Mucosa of stomach (tissue), 1 donor: ENCODE measurements at regions not wholly inside any gene's neighbourhood (a gene's known extent, or its start where the extent isn't known, plus 50 kb on each side); places are given as distances from the start of the nearest gene placed in this dataset.
"Not testable (repeated sequence)": the region's sequence is repeated elsewhere in the genome, so short reads cannot be mapped to it uniquely, and the experiment has no call there.

ENCODE experiments used
- H3K27me3 ChIP-seq: one replicate; pipeline ENCODE4 v1.7.0; 2013; ENCODE audit warnings: mild to moderate bottlenecking, low read length; ENCODE audit not compliant: control insufficient read depth, insufficient read depth
- H3K36me3 ChIP-seq: one replicate; pipeline ENCODE4 v1.7.0; 2013; ENCODE audit warnings: low read length; ENCODE audit not compliant: control insufficient read depth, insufficient read depth
- H3K4me1 ChIP-seq: one replicate; pipeline ENCODE4 v1.7.0; 2013; ENCODE audit warnings: mild to moderate bottlenecking, low read length; ENCODE audit not compliant: control insufficient read depth, insufficient read depth
- H3K4me3 ChIP-seq: one replicate; pipeline ENCODE4 v1.7.0; 2013; ENCODE audit warnings: low read length
- H3K9ac ChIP-seq: one replicate; pipeline ENCODE4 v1.7.0; 2013; ENCODE audit warnings: mild to moderate bottlenecking, low read length, moderate library complexity
- H3K9me3 ChIP-seq: one replicate; pipeline ENCODE4 v1.7.0; 2013; ENCODE audit warnings: mild to moderate bottlenecking, low read length, moderate library complexity; ENCODE audit not compliant: control insufficient read depth
- donor health status: Pancreatic carcinoma.

DNA sequence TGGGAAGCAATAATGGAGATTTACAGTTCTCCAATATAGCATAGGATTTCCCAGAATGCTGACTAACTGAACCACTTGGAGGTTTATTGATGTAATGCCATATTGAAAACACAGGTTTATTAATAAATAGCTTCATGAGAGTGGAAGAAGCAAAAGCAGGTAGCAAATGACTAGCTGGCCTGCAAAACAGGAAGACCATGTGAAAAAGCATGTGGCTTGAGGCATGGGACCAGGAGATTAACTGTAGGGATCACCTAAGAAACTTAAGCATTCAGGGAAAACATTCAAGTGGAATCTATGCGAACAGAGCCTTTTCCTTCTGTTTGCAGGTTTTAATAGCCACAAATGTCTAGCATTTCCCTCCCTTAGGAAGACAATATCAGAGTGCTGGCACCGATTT is 679.7 kb downstream of the ZEB2 start:
- no peaks in the 10 kb centered on the region for H3K4me1 ChIP-seq

DNA sequence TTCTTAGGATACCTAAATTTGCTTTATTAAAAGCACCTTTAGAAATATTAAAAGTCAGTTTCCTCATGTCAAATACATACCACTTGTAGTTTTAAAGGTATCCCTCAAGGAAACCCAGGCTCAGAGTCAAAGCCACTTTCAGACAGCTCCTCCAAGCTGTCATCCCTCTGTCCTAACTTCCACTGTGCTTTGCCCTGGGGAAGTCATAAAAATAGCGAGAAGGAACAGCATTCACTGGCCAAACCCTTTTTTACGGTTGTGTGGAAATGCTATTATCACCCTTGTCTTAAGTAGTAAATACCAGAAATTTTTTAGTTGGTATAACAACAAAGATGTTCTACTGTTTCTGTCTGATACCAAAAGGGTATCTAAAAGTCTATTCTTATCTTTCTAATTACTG is 680.5 kb downstream of the ZEB2 start:
- Histone ChIP-seq H3K27me3 (no peaks in the 10 kb centered on the region), H3K9me3 (no peaks in the 10 kb centered on the region), H3K4me3 (no peak overlapping the region), H3K9ac (no peak overlapping the region), H3K36me3 (no peaks in the 10 kb centered on the region), H3K4me1 (no peaks in the 10 kb centered on the region)

More for the DNA sequence above, 679.7 kb downstream of the ZEB2 start:
- no peak overlapping the region for H3K4me3 ChIP-seq
- H3K9ac ChIP-seq: no peak overlapping the region
- no peaks in the 10 kb centered on the region for H3K27me3 ChIP-seq
- no peaks in the 10 kb centered on the region for H3K9me3 ChIP-seq
- no peaks in the 10 kb centered on the region for H3K36me3 ChIP-seq

DNA sequence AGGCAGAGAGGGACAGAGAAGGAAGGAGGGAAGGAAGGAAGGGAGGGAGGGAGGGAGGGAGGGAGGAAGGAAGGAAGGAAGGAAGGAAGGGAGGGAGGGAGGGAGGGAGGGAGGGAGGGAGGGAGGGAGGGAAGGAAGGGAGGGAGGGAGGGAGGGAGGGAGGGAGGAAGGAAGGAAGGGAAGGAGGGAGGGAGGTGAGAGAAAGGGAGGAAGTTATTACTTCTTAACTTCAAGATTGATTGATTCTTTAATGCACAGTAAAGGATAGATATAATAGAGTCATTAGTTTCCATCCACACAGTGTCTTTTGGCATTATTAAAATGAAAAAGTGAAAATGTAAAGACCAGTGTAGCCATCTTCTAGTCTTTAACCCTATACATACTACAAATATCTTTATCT is 682.9 kb downstream of the ZEB2 start:
- H3K36me3 ChIP-seq, H3K9ac ChIP-seq, H3K4me3 ChIP-seq, H3K4me1 ChIP-seq, H3K9me3 ChIP-seq, H3K27me3 ChIP-seq: not testable (repeated sequence)

DNA sequence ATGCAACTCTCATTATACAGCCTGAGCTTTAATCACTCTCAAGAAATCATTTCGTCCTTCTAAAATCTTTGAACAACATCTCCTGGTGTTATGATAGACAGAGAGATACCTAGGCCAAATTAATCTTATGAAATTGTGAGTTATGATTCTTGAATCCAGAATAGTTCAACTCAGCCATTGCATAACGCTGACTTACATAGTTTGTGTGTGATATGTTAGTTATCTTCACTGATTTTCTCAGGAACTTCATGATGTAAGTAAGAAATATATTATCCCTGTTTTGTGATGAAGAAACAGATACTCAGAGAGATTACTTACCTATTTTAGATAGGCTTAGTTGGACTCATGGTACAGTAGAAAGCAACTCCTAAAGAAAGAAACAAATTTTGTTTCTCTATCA is 684.4 kb downstream of the ZEB2 start:
- Histone ChIP-seq H3K9me3 (no peaks in the 10 kb centered on the region), H3K4me1 (no peaks in the 10 kb centered on the region), H3K27me3 (no peaks in the 10 kb centered on the region), H3K4me3 (no peak overlapping the region), H3K9ac (no peak overlapping the region), H3K36me3 (no peaks in the 10 kb centered on the region)

DNA sequence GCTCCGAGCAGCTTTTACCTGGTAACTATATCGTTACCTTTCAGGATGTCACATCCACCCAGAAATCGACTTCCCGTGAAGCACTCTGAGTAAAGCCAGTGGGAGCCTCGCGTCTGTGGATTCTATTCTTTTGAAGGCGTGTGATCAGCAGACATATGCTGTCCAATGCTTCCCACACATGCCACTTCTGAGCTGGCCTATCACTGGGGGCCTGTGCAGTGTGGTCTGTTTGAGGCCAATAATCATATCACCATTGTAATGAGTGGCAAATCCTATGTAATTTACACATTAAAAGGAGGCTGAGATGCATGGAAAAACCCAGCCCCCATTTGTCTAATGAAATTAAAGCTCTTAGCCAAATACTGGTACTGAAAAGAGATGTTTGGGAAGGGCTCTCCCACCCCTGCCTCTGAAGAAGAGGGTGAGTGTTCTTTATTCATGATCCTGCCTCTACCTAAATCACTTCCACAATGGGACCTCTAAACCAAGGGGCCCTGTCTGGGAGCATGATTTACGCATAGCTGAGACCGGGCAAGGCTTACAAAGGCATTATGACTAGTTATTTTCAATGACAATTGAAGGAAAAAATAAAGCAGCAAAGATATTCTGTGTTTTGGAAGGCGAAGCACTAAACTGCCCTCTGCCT is 686.8 kb downstream of the ZEB2 start:
- Histone ChIP-seq H3K9ac (no peak overlapping the region), H3K9me3 (no peaks in the 10 kb centered on the region), H3K4me3 (no peak overlapping the region), H3K27me3 (no peaks in the 10 kb centered on the region), H3K4me1 (no peaks in the 10 kb centered on the region), H3K36me3 (no peaks in the 10 kb centered on the region)

DNA sequence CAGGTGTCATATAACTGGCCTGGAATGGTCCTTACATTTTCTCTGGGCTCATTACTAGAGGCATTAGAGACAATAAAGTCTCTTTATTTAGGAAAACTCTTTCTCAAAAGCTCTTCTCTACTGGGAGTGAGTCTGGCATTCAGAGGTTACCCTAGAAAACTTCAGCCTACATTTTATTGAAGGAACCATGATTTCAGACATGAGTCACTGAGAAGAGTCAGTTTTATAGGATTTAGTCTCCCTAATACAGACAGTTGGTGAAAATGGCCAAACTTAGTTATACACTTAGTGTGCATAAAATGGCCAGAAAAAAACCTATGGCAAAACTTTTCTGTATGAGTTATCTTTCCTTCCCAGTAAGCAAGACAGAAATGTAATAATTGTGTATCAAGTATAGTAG is 689.4 kb downstream of the ZEB2 start:
- Histone ChIP-seq H3K4me3 (no peak overlapping the region), H3K36me3 (no peaks in the 10 kb centered on the region), H3K4me1 (no peaks in the 10 kb centered on the region), H3K27me3 (no peaks in the 10 kb centered on the region), H3K9me3 (no peaks in the 10 kb centered on the region), H3K9ac (no peak overlapping the region)

DNA sequence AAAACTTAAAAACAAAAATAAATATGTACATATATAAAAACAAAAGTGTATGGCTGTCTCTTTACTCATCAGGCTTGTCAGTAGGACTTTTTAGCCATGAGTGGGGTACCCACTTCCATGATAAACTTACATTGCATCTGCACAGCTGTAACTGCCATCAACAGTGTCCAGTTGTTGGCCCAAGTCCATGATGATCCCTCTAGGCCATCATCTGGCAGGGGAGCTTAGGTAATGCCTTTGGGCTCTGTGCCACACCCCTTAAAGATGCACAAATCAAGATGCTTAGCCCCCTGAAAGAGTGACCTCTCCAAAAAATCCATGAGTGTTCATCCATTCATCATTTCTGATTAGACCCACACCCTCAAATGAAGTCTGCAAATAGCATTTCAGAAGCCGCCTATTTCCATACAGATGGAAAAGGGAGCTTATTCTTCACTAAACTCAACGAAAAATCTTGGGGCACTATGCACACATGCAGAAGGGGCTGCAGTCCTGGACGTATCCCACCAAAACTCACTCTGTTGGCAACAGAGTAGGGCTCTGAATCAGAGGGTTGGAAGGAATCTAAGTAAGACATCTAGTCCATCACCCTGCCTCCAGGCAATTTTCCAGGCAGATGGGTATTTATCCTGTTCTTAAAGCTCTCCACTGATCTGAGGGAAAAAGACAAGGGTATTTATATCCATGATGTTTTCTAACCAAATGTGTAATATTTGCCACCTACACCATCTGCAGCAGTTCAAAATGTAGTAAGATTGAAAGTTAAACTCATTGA is 691.0 kb downstream of the ZEB2 start:
- H3K9ac ChIP-seq: no peak overlapping the region
- no peaks in the 10 kb centered on the region for H3K27me3 ChIP-seq
- H3K9me3 ChIP-seq: no peaks in the 10 kb centered on the region
- H3K4me3 ChIP-seq: no peak overlapping the region
- no peaks in the 10 kb centered on the region for H3K4me1 ChIP-seq
- H3K36me3 ChIP-seq: no peaks in the 10 kb centered on the region

DNA sequence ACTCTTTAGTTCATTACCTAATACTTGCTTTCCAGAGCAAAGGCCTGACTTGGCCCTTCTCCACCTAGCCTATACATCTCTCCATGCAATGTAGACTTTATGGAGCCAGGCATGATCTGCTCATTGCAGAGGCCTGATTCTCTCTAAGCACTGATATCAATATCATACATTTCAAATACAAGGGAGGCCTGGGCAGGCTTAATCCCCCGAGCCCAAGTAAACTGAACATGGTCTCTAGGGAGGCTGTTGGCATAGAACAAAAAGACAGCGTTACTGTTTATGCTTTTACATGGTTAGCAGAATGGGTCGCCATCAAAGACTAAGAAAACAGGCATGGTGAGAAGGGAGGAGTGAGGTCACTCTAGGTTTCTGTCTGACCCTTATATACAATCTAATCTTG is 695.1 kb downstream of the ZEB2 start:
- Histone ChIP-seq H3K9ac (no peak overlapping the region), H3K27me3 (no peaks in the 10 kb centered on the region), H3K4me1 (no peaks in the 10 kb centered on the region), H3K9me3 (no peaks in the 10 kb centered on the region), H3K36me3 (no peaks in the 10 kb centered on the region), H3K4me3 (no peak overlapping the region)

DNA sequence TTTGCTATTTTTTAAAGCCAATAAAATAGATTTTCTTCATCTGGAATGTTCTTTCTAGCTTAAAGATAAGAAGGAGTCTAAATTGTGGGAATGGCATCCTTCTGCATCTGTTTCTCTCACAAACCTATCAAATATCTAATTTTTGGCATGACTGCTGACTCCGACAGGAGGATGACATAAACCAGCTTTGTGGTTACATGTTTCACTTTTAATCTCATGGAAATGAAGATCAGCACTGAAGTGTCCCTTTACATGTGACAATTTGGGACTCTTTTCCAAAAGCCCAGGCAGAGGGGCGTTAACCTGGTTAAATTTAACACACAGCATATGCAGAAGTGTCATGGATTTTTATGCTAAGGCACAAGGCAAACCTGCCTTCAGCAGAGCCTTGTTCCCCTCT is 694.7 kb downstream of the ARHGAP15 start:
- H3K9me3 ChIP-seq: no peaks in the 10 kb centered on the region
- no peaks in the 10 kb centered on the region for H3K4me1 ChIP-seq
- no peaks in the 10 kb centered on the region for H3K27me3 ChIP-seq
- H3K9ac ChIP-seq: no peak overlapping the region
- H3K4me3 ChIP-seq: no peak overlapping the region
- H3K36me3 ChIP-seq: no peaks in the 10 kb centered on the region

DNA sequence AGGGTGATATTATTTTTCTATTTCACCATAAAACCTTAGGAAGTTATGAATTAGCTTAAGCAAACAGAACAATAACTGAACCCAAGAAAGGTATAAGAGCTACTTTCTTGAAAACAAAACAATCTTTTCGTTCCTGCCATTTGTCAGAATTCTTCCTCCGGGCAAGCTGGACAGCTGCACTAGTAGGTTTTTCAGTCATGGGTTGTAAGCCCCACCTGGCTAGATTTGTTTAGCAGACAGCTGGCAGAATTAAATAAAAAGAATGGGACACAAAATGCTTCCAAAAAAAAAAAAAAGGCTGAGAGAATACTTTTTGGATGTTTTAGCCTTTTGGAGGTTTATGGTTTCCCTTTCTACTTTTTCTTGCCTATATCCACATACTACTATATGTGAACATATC is 694.1 kb downstream of the ARHGAP15 start:
- no peak overlapping the region for H3K9ac ChIP-seq
- H3K9me3 ChIP-seq: no peaks in the 10 kb centered on the region
- H3K4me1 ChIP-seq: no peaks in the 10 kb centered on the region
- no peaks in the 10 kb centered on the region for H3K36me3 ChIP-seq
- no peak overlapping the region for H3K4me3 ChIP-seq
- no peaks in the 10 kb centered on the region for H3K27me3 ChIP-seq

DNA sequence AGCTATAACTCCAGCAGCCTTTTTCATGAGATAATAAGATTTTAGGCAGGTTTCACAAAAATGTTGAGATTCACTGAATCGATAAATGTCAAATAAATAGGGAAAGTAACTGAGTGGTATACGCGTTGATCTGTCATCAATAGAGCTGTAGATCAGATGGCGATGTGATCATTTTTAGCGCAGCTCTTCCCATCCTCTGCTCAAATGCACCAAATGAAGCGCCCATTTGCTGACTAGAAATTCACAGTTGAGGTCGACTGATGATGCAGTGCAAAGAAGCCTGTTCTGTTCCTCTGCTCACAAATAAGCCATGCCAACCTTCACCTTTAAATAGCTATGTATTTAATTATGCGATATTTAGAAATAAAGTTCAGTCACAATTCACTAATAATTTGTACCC is 693.5 kb downstream of the ARHGAP15 start:
- no peaks in the 10 kb centered on the region for H3K36me3 ChIP-seq
- no peak overlapping the region for H3K4me3 ChIP-seq
- H3K9ac ChIP-seq: no peak overlapping the region
- H3K9me3 ChIP-seq: no peaks in the 10 kb centered on the region
- H3K27me3 ChIP-seq: no peaks in the 10 kb centered on the region
- no peaks in the 10 kb centered on the region for H3K4me1 ChIP-seq

DNA sequence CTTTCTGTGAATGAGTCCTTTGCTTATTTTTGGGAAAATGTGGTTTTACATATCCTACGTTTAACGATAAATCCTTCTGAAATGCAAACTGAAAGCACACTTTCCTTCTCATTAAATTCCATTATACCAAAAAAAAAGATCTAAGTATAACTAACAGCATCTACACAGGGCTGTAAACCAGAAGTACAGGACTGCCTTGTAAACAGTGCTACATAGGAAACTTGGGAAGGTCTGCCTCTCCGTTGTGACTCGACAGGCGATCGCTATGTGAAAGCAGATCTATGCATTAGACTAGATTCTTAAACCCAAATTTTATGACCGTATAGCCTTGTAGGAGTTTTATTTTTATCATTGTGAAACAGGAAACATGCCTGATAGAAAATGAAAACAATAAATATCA is 690.5 kb downstream of the ARHGAP15 start:
- H3K9me3 ChIP-seq: no peaks in the 10 kb centered on the region
- no peak overlapping the region for H3K4me3 ChIP-seq
- no peaks in the 10 kb centered on the region for H3K27me3 ChIP-seq
- no peaks in the 10 kb centered on the region for H3K36me3 ChIP-seq
- H3K4me1 ChIP-seq: no peaks in the 10 kb centered on the region
- no peak overlapping the region for H3K9ac ChIP-seq
